A549 (cell line): ENCODE measurements at regions not wholly inside any gene's neighbourhood (a gene's known extent, or its start where the extent isn't known, plus 50 kb on each side); places are given as distances from the start of the nearest gene placed in this dataset.

ENCODE experiments used
- ATAC-seq, 2 experiments: fragments of 200-7000 bp in 1 of 2; fragments of >200 bp in 1 of 2; cut with Nextera tagmentation in 1 of 2; cut with Tn5 transposase in 1 of 2; 3 replicates each; pipeline versions ENCODE4 v1.8.0 to v1.9.1; 2018 to 2020; ENCODE audit warnings: mild to moderate bottlenecking in 1 of 2, moderate library complexity in 1 of 2
- CTCF ChIA-PET: fragments of 300-600 bp; sonication (Branson Sonifier 250); formaldehyde crosslinking; extraction: SDS; loops from one replicate; lab custom pipeline; 2021; ENCODE audit warnings: antibody characterized with exemption, inconsistent platforms; lab: Yijun Ruan, JAX
- POLR2A ChIA-PET: fragments of 350-600 bp; formaldehyde crosslinking; extraction: SDS; loops from one replicate; lab custom pipeline; 2021; ENCODE audit warnings: antibody characterized with exemption, inconsistent platforms; lab: Yijun Ruan, JAX
- DNase-seq, 2 experiments: peaks; one replicate each; pipeline versions ENCODE4 v3.0.0 to v3.0.0-alpha.2; 2011 to 2016; ENCODE audit warnings: low read depth in 1 of 2, low spot score in 1 of 2
- FAIRE-seq: peaks from 2 replicates; lab custom pipeline; 2011; peaks lifted over from hg19 to GRCh38; lab: Jason Lieb, UNC
- H3K27ac ChIP-seq, 2 experiments: fragments of >200 bp; sonication (Bioruptor Twin); formaldehyde crosslinking; 3 replicates each; pipeline ENCODE4 v1.5.1; 2016 to 2017
- H3K4me1 ChIP-seq: fragments of >200 bp; sonication (Bioruptor Twin); formaldehyde crosslinking; 3 replicates; pipeline ENCODE4 v1.6.1; 2016
- H3K4me2 ChIP-seq: fragments of >200 bp; sonication (Bioruptor Twin); formaldehyde crosslinking; 3 replicates; pipeline ENCODE4 v1.6.1; 2016
- H3K4me3 ChIP-seq: fragments of >200 bp; sonication (Bioruptor Twin); formaldehyde crosslinking; 3 replicates; pipeline ENCODE4 v1.5.1; 2016
- H3K9me3 ChIP-seq: fragments of >200 bp; sonication (Bioruptor Twin); formaldehyde crosslinking; 3 replicates; pipeline ENCODE4 v1.6.1; 2016
- CHD2 ChIP-seq: fragments of 150-350 bp; IDR thresholded peaks from 2 replicates; pipeline ENCODE4 v1.6.1; 2014; ENCODE audit warnings: low read length; ENCODE audit not compliant: partially characterized antibody
- ESRRA ChIP-seq: fragments of 150-350 bp; IDR thresholded peaks from 2 replicates; pipeline ENCODE4 v1.6.1; 2014; ENCODE audit warnings: mild to moderate bottlenecking, low read length, borderline replicate concordance
- FOXS1 ChIP-seq: fragments of 250-450 bp; sonication (Bioruptor Pico); IDR thresholded peaks from 2 replicates; pipeline ENCODE4 v1.5.0; 2020; ENCODE audit warnings: mild to moderate bottlenecking, moderate library complexity
- JUNB ChIP-seq: fragments of >200 bp; sonication (Bioruptor Twin); formaldehyde crosslinking; IDR thresholded peaks from 2 replicates; pipeline ENCODE4 v1.6.1; 2016
- KDM5A ChIP-seq: fragments of 200-600 bp; sonication (generic); IDR thresholded peaks from 2 replicates; pipeline ENCODE4 v1.6.1; 2016; ENCODE audit warnings: antibody characterized with exemption, mild to moderate bottlenecking
- PHF8 ChIP-seq: fragments of 200-600 bp; sonication (generic); IDR thresholded peaks from 2 replicates; pipeline ENCODE4 v1.6.1; 2016; ENCODE audit warnings: low read depth, mild to moderate bottlenecking, antibody characterized with exemption, moderate library complexity, borderline replicate concordance
- POLR2AphosphoS2 ChIP-seq: conservative IDR thresholded peaks from 2 replicates; pipeline ENCODE4 v1.6.1; 2012; ENCODE audit warnings: low read length, improper control_type of control experiment, inconsistent platforms
- RAD21 ChIP-seq, 2 experiments: fragments of >200 bp in 1 of 2; sonication (Bioruptor Twin) in 1 of 2; formaldehyde crosslinking in 1 of 2; IDR thresholded peaks in 1 of 2; conservative IDR thresholded peaks in 1 of 2; 2 replicates in 1 of 2; 3 replicates in 1 of 2; pipeline ENCODE4 v1.6.1; 2012 to 2018; ENCODE audit warnings: inconsistent platforms in 1 of 2
- RARB ChIP-seq: fragments of 250-450 bp; sonication (Bioruptor Pico); IDR thresholded peaks from 2 replicates; pipeline ENCODE4 v1.8.0; 2021; ENCODE audit warnings: mild to moderate bottlenecking, moderate library complexity
- RFX5 ChIP-seq: fragments of 450-650 bp; IDR thresholded peaks from 2 replicates; pipeline ENCODE4 v1.7.1; 2014; ENCODE audit warnings: antibody characterized with exemption, mild to moderate bottlenecking, moderate library complexity
- TFCP2L1 ChIP-seq: fragments of 250-450 bp; sonication (Bioruptor Pico); IDR thresholded peaks from 2 replicates; pipeline ENCODE4 v1.5.0; 2021; ENCODE audit warnings: mild to moderate bottlenecking
- TP53 ChIP-seq: fragments of 250-450 bp; sonication (Bioruptor Pico); IDR thresholded peaks from 2 replicates; pipeline ENCODE4 v1.5.0; 2021; ENCODE audit warnings: mild to moderate bottlenecking, moderate library complexity
- ZC3H11A ChIP-seq: fragments of 450-650 bp; IDR thresholded peaks from 2 replicates; pipeline ENCODE4 v1.6.1; 2014; ENCODE audit warnings: antibody characterized with exemption, mild to moderate bottlenecking
- WGBS: methylation state at CpG from one replicate; pipeline ENCODE4 v1.1.6; 2017; ENCODE audit errors: missing lambda C conversion rate; 5-methylcytosine and 5-hydroxymethylcytosine counted together
- TF ChIP-seq, protein P1 (sequence below): fragments of 150-350 bp; IDR thresholded peaks from 2 replicates; pipeline ENCODE4 v1.6.1; 2014; ENCODE audit warnings: low read depth, mild to moderate bottlenecking, low read length
- TF ChIP-seq, protein P2 (sequence below): fragments of 250-450 bp; sonication (Bioruptor Pico); IDR thresholded peaks from 2 replicates; pipeline ENCODE4 v1.5.0; 2021; ENCODE audit warnings: mild to moderate bottlenecking, moderate library complexity, borderline replicate concordance
- TF ChIP-seq, protein P3 (sequence below): IDR thresholded peaks from 2 replicates; pipeline ENCODE4 v1.6.1; 2012
- TF ChIP-seq, protein P4 (sequence below): IDR thresholded peaks from 2 replicates; pipeline ENCODE4 v1.6.1; 2012
- TF ChIP-seq, protein P5 (sequence below): fragments of >200 bp; sonication (Bioruptor Twin); formaldehyde crosslinking; IDR thresholded peaks from 3 replicates; pipeline ENCODE4 v1.5.1; 2016

DNA sequence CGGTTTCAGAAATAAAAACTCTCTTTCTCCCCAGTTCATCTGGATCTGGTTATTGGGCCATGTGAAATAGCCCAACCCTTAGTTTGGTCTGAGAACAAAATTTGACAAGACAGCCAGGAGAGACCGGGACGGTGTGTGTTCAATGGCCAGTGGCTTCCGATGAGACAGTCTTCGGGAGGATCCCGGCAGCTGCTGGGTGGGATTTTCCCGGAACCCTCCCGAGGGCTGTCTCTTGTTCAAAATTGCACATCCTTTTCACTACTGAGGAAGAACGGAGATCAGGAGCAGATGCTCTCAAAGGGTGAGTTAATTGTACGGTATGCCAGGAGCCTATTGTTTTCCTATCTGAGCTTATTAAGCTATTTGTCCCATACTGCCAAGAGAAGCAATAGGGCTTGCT is 166.5 kb downstream of the PRR32 start:
- ChIA-PET CTCF (no interaction called here), POLR2A (no interaction called here)
- 49% methylated on average over 10 of the region's 10 CpGs for WGBS
- no peak overlapping the region for H3K4me2 ChIP-seq
- H3K27ac ChIP-seq: no peak overlapping the region
- no peaks in the 10 kb centered on the region for H3K9me3 ChIP-seq
- ATAC-seq (no peak), FAIRE-seq (no peak), DNase-seq (no peak)
- no peaks in the 10 kb centered on the region for H3K4me1 ChIP-seq
- H3K4me3 ChIP-seq: no peak overlapping the region
- TF ChIP-seq POLR2AphosphoS2 (no peak), CHD2 (no peak), KDM5A (no peak), TP53 (CRISPR knock-in tag) (no peak), PHF8 (no peak), TFCP2L1 (CRISPR knock-in tag) (no peak), FOXS1 (CRISPR knock-in tag) (no peak)
- TF ChIP-seq, protein P1, sequence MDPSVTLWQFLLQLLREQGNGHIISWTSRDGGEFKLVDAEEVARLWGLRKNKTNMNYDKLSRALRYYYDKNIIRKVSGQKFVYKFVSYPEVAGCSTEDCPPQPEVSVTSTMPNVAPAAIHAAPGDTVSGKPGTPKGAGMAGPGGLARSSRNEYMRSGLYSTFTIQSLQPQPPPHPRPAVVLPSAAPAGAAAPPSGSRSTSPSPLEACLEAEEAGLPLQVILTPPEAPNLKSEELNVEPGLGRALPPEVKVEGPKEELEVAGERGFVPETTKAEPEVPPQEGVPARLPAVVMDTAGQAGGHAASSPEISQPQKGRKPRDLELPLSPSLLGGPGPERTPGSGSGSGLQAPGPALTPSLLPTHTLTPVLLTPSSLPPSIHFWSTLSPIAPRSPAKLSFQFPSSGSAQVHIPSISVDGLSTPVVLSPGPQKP: no peak
- TF ChIP-seq, protein P2, sequence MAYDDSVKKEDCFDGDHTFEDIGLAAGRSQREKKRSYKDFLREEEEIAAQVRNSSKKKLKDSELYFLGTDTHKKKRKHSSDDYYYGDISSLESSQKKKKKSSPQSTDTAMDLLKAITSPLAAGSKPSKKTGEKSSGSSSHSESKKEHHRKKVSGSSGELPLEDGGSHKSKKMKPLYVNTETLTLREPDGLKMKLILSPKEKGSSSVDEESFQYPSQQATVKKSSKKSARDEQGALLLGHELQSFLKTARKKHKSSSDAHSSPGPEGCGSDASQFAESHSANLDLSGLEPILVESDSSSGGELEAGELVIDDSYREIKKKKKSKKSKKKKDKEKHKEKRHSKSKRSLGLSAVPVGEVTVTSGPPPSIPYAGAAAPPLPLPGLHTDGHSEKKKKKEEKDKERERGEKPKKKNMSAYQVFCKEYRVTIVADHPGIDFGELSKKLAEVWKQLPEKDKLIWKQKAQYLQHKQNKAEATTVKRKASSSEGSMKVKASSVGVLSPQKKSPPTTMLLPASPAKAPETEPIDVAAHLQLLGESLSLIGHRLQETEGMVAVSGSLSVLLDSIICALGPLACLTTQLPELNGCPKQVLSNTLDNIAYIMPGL (CRISPR knock-in tag): no peak

DNA sequence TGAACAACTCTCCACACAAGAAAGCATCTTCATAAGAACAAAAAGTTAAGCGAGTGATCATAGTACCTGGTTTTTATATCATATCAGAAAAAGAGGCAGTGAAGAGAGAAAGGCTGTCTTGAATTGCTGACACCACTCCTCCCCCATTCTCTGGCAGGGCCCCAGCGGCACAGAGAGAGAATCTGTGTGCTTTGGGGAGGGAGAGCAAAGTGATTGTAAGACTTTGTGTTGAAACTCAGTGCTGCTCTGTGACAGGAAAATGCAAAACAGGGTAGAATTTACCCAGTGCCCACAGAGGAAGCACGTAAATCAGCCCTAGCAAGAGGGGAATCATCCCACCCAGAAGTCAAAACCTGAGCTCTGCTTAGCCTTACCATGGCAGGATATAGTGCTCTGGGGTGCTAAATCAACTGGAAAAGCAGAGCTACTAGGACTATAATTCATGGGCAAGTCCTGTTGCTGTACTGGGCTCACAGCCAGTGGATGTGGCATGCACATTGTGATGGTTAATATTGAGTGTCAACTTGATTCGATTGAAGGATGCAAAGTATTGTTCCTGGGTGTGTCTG is 174.6 kb downstream of the PRR32 start:
- CTCF ChIA-PET: no interaction called here
- ATAC-seq (no peak), DNase-seq (no peak), FAIRE-seq (no peak)
- Histone ChIP-seq H3K4me1 (no peaks in the 10 kb centered on the region), H3K4me2 (no peak overlapping the region), H3K9me3 (no peaks in the 10 kb centered on the region), H3K4me3 (no peak overlapping the region), H3K27ac (no peak overlapping the region)
- TF ChIP-seq JUNB: no peak
- TF ChIP-seq RAD21 (conservative IDR thresholded peaks at IDR 0.05 in 1 of 2, IDR thresholded peaks at IDR 0.05 in 1 of 2): no peak
- TF ChIP-seq RARB (CRISPR knock-in tag): no peak
- TF ChIP-seq ESRRA: no peak
- TF ChIP-seq PHF8: no peak
- TF ChIP-seq, protein P3, sequence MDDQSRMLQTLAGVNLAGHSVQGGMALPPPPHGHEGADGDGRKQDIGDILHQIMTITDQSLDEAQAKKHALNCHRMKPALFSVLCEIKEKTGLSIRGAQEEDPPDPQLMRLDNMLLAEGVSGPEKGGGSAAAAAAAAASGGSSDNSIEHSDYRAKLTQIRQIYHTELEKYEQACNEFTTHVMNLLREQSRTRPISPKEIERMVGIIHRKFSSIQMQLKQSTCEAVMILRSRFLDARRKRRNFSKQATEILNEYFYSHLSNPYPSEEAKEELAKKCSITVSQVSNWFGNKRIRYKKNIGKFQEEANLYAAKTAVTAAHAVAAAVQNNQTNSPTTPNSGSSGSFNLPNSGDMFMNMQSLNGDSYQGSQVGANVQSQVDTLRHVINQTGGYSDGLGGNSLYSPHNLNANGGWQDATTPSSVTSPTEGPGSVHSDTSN: no peak
- no peak for TF ChIP-seq ZC3H11A
- TF ChIP-seq, protein P4, sequence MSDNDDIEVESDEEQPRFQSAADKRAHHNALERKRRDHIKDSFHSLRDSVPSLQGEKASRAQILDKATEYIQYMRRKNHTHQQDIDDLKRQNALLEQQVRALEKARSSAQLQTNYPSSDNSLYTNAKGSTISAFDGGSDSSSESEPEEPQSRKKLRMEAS: no peak
- TF ChIP-seq POLR2AphosphoS2: no peak
- TF ChIP-seq, protein P5, sequence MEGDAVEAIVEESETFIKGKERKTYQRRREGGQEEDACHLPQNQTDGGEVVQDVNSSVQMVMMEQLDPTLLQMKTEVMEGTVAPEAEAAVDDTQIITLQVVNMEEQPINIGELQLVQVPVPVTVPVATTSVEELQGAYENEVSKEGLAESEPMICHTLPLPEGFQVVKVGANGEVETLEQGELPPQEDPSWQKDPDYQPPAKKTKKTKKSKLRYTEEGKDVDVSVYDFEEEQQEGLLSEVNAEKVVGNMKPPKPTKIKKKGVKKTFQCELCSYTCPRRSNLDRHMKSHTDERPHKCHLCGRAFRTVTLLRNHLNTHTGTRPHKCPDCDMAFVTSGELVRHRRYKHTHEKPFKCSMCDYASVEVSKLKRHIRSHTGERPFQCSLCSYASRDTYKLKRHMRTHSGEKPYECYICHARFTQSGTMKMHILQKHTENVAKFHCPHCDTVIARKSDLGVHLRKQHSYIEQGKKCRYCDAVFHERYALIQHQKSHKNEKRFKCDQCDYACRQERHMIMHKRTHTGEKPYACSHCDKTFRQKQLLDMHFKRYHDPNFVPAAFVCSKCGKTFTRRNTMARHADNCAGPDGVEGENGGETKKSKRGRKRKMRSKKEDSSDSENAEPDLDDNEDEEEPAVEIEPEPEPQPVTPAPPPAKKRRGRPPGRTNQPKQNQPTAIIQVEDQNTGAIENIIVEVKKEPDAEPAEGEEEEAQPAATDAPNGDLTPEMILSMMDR: no peak
- TF ChIP-seq RFX5: no peak
- WGBS: 7% methylated on average over 3 of the region's 4 CpGs
- POLR2A ChIA-PET: no interaction called here
